CD4-positive, alpha-beta T cell treated with Interleukin-15 for 4 hours (primary cell): ENCODE measurements at regions not wholly inside any gene's neighbourhood (a gene's known extent, or its start where the extent isn't known, plus 50 kb on each side); places are given as distances from the start of the nearest gene placed in this dataset.
"Not testable (repeated sequence)": the region's sequence is repeated elsewhere in the genome, so short reads cannot be mapped to it uniquely, and the experiment has no call there.

Experiments used
- DNase-seq: peaks from one replicate; pipeline ENCODE4 v3.0.0-alpha.2; 2020; ENCODE audit warnings: low spot score

GRCh38 chr15:25624504-25625177 lies 185.8 kb upstream of the UBE3A start:
- no peak for DNase-seq

DNA sequence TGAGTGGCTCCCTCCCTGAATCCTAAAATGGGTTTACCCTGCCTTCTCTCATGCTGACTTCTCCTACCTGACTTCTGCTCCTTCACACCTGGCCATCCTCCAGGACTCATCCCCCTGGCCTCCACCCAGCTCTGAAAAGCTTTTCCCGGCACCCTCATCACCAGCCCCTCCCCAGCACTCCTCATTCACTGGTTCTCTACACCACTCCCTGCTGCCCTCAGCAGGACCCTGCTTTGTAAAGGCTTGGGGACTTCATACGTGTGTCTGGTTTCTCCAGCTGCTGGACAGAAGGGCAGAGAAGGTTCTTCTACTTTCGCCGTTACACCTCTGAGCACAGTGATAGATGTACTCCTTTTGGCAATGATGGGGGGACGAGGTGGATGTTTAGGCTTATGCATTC lies 184.9 kb upstream of the UBE3A start:
- DNase-seq, result no peak

GRCh38 chr15:25620466-25620865 lies 181.6 kb upstream of the UBE3A start:
- no peak for DNase-seq

- DNase-seq, result no peak
Measured at GRCh38 chr15:25619761-25620160, 180.9 kb upstream of the UBE3A start.

DNA sequence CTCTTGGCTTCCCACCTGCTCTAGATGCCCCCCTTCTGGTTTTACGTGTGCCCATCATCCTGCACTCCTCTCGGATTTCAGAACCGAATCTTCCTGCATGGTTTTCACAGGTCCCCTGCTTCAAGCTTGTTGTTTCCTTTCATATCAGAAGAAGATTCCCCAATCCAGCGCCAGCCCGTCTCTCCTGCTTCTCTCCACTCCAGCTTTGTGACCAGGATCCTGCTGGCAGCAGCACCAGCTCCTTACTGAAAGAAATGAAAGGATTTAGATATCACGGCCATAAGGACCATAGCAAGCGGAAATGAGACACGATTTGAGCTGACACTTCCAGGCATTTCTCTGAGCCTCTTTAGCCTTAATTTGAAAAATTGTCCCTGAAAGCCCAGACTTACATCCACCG lies 180.3 kb upstream of the UBE3A start:
- no peak for DNase-seq

GRCh38 chr15:25618161-25618560 lies 179.3 kb upstream of the UBE3A start:
- no peak for DNase-seq

DNA sequence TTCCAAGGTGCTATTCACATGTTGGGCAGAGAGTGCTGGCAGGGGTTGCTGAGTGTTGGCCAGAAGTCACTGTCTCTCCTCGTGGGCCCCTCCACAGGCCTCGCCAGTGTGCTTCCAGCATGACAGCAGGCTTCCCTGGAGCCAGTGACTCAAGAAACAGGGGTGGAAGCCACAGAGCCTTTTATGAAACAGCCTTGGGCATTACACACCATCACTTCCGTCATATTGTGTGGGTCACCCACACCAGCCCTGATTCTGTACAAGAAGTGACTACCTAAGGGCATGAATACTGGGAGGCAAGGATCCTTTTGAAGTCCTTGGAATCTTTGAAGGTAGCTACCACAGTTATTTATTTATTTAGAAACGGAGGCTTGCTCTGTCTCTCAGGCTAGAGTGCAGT lies 177.6 kb upstream of the UBE3A start:
- no peak for DNase-seq

- no peak for DNase-seq
Measured at GRCh38 chr15:25613134-25613533, 174.3 kb upstream of the UBE3A start.

GRCh38 chr15:25611603-25612002 lies 172.8 kb upstream of the UBE3A start:
- DNase-seq, result no peak

DNA sequence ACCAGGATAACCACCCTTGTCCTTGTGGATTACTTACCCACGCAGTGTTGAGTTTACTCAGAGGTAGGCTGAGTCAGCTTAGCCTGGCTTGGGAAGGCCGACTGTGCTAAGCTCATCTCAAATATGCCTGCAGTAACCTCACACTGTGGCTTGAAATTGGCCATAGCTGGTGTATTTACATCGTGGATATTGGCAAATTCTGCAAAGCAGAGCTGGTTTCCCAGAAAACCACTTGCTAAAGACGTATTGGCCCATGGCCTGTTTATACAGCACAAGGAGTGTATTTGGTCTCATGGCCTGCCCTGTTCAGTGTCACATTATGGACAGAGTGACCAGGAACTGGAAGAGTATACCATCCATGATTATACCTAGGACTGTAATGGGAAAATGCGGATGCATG lies 170.5 kb upstream of the UBE3A start:
- no peak for DNase-seq

DNA sequence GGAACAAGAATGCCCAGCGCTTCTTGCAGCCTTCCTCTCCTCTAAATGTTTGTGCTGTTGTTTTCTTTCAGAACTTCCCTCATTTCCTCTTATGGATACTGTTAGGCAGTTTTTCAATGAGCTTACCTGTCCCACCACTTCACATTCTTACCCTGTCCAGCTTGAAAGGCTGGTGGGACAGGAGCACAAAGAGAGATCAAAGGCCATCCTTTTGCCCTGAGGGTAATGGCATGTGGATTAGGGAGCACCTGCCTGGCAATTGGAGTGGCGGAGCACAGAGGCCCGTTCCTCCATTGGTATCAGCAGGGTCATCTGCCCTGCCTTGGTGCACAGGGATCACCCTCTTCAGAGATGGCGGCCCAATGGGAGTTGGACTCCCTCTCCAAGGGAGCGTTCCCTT lies 170.1 kb upstream of the UBE3A start:
- DNase-seq, result no peak

GRCh38 chr15:25605151-25605550 lies 166.3 kb upstream of the UBE3A start:
- DNase-seq, result no peak

- DNase-seq, result no peak
Measured at GRCh38 chr15:25600751-25601150, 161.9 kb upstream of the UBE3A start.

GRCh38 chr15:25597571-25597970 lies 158.7 kb upstream of the UBE3A start:
- DNase-seq, result no peak

DNA sequence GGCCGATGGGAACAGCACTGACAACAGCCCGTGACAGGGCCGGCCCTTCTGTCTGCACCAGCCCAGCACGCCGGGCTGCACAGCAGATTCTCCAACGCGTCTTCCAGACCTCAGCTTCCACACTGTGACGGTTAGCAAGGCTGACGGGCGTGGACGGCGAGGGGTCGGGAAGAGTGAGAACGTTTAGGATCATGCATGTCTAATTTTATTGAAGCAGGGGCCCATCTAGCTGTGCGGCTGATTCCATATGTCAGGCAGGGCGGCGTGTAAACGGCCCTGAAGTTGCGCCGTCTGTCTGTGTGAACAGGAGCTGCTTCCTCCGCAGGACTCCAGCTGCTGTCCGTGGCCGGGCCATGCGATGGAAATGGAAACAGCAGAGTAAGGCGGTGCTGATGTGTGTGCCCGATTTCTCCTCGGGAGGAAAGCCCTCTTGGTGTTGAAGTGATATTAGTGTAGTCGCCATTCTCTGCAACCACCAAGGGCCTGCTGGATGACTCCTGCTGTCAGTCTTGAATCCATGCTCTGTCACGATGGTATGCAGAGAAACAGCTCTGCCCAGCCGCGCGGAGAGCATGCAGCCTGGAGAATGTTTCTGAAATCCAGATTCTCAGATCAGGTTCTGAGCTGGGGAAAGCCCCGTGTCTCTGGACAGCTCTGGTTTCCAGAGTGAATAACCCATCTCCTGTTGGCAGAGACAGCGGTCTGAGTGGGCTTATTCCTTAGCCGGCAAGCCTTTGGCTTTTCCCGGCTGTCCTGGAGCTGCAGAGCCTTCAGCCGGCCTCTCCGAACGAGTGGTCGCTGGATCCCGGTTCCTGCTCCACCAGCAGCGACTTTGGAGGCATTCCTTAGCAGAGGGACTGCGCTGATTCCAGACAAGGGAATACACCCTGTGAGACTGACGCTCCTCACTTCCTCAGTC lies 158.1 kb upstream of the UBE3A start:
- no peak for DNase-seq

GRCh38 chr15:25587616-25588340 lies 149.0 kb upstream of the UBE3A start:
- no peak for DNase-seq

DNA sequence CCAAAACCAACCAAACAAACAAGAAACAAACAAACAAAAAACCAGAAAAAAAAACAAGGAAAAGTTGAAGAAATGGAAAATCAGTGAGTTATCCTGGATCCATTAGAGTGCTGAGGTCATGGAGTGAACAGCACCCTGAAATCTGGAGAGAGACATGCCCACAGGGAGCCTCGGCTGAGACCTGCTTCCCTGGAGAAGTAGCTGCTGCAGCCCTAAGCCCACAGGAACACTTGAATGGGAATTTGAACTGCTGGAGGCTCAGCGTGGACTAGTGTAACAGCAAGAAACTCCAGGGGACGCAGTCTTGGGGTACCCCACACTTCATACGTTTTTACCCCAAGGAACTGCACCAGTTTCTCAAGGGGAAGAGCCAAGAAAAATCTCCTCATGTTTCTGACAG lies 144.1 kb upstream of the UBE3A start:
- no peak for DNase-seq

GRCh38 chr15:25579127-25579526 lies 140.3 kb upstream of the UBE3A start:
- DNase-seq, result no peak

- DNase-seq, result no peak
Measured at GRCh38 chr15:25572191-25572590, 133.4 kb upstream of the UBE3A start.

- no peak for DNase-seq
Measured at GRCh38 chr15:25568751-25569150, 129.9 kb upstream of the UBE3A start.

- not testable (repeated sequence) for DNase-seq
Measured at GRCh38 chr15:25566545-25566944, 127.7 kb upstream of the UBE3A start.

DNA sequence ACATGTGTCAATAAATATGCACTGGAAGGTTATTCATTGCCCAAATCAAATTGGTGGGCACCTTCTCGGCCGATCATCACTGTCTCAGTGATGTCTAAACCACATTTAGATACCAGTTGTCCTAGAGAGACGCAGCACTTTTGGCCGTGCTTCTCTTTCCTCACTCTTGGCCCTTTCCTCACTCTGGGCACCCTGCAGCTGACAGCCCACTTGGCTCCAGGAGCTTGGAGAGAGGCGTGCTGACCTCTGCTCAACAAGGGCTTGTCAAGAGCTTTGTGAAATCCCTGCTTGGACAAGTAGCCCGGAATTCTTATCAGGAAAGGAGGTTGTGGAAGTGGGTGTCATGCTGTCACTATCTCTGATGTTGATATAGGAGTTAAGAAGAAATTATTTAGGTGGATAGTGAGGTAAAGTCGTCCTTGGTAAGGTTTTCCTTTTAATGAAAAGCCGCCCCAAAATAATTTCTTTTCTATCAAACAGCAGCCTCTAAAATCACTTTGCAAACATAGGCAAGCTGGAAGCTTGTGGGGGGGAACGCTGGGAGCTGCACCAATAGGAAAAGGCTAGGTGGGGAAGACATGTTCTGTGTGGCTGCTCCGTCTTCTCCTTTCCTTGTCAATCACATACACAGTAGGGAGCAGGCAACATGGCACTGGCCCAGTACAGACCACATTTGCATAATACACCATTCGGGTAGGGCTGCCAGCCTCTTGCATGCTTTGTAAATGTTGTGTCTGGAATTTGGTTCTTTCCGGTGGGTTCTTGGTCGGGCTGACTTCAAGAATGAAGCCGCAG lies 126.8 kb upstream of the UBE3A start:
- no peak for DNase-seq
